ENCODE measurements at regions not wholly inside any gene's neighbourhood (a gene's known extent, or its start where the extent isn't known, plus 50 kb on each side); places are given as distances from the start of the nearest gene placed in this dataset.

DNA sequence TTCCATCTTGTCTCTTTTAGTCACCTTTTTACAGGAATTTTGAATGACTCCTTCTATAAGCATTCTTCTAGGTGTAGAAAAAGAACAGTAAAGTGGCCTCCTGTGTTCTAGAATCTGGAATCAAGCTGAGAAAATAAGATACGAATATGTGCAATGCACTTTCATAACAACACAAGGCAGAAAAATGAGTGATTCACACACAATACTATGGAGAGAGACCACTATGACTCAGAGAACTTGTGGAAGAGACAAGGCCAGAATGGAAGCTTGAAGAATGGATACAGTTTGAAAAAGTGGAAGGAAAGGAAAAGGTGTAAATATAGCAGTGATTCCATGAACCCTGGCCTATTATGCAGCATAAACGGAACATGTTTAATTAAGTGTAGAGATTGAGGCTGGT lies 57.1 kb upstream of the SAMSN1 start:
- TF ChIP-seq, protein P1, sequence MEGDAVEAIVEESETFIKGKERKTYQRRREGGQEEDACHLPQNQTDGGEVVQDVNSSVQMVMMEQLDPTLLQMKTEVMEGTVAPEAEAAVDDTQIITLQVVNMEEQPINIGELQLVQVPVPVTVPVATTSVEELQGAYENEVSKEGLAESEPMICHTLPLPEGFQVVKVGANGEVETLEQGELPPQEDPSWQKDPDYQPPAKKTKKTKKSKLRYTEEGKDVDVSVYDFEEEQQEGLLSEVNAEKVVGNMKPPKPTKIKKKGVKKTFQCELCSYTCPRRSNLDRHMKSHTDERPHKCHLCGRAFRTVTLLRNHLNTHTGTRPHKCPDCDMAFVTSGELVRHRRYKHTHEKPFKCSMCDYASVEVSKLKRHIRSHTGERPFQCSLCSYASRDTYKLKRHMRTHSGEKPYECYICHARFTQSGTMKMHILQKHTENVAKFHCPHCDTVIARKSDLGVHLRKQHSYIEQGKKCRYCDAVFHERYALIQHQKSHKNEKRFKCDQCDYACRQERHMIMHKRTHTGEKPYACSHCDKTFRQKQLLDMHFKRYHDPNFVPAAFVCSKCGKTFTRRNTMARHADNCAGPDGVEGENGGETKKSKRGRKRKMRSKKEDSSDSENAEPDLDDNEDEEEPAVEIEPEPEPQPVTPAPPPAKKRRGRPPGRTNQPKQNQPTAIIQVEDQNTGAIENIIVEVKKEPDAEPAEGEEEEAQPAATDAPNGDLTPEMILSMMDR (IDR thresholded peaks at IDR 0.05) = no peak
- Histone ChIP-seq H3K4me1 (ENCODE audit: insufficient read depth, low read length) (no peaks in the 10 kb centered on the region), H3K36me3 (ENCODE audit: insufficient read depth, low read length) (no peaks in the 10 kb centered on the region), H3K9me3 (ENCODE audit: control insufficient read depth in 1 of 2, insufficient read depth in 1 of 2, low read length in 2 of 2) (no peaks in the 10 kb centered on the region), H3K27ac (ENCODE audit: low read depth in 1 of 2, low read length in 2 of 2) (no peak overlapping the region), H3K4me3 (ENCODE audit: low read length) (no peak overlapping the region), H3K27me3 (ENCODE audit: control insufficient read depth in 1 of 2, insufficient read depth in 2 of 2, low read length in 2 of 2) (no peaks in the 10 kb centered on the region)
- intact Hi-C loops (cut with DNase I, micrococcal nuclease) = no loop called here
- Mint-ChIP-seq H3K27ac (no peak overlapping the region), H3K4me1 (ENCODE audit: low read depth) (peaks cover 25% of the 10 kb centered on the region), H3K9me3 (no peaks in the 10 kb centered on the region), H3K4me3 (peak overlapping the region; percentile 51), H3K36me3 (ENCODE audit: low read depth) (no peaks in the 10 kb centered on the region), H3K27me3 (no peaks in the 10 kb centered on the region)
- POLR2A ChIA-PET = interaction anchor here (0.6 to 2.0 kb wide), 7 partner anchors 7 to 399 kb away, joined by 3 to 10 read pairs (median 4); no protein-coding TSS in a partner anchor
- ATAC-seq (ENCODE audit: poor library complexity) (no peak), DNase-seq (no peak)
- CTCF ChIA-PET = interaction anchor here (1.2 kb wide), 1 partner anchor 25 kb away, joined by 3 read pairs; no protein-coding TSS in a partner anchor

DNA sequence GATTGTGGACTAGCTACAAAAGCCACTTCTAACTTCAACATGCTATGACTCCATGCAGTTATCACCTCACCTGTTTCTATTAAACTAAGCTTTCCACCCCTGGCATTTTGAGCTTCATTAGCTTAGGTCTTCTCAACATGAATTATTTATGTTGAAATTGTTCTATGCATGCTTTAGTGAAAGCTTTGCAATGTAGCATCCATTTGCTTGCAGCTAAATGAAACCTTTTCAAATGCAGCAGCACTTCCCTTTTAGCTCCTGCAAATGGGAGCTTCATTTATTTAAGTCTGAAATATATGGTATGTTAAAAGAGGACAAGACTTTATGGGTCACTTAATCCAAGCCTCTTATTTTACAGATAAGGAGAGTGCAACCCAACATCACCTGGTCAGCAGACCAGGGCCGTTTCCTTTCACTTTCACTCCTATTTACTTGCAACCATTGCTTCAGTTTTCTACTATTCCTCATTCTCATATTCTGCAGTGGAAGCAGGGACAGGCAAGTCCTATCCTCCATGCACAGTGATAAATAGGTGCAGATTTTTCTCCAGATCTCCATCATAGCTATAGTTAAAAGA lies 56.4 kb upstream of the SAMSN1 start:
- TF ChIP-seq, protein P1 (IDR thresholded peaks at IDR 0.05) = no peak
- H3K27me3 Mint-ChIP-seq = no peaks in the 10 kb centered on the region
- no peaks in the 10 kb centered on the region for H3K36me3 ChIP-seq (ENCODE audit: insufficient read depth, low read length)
- H3K4me3 ChIP-seq (ENCODE audit: low read length) = peak overlapping the region; percentile 37
- H3K36me3 Mint-ChIP-seq (ENCODE audit: low read depth) = no peaks in the 10 kb centered on the region
- ChIA-PET POLR2A (interaction anchor here (0.5 to 2.0 kb wide), 11 partner anchors 8 to 400 kb away, joined by 3 to 10 read pairs (median 4); no protein-coding TSS in a partner anchor), CTCF (interaction anchor here (1.2 kb wide), 1 partner anchor 25 kb away, joined by 3 read pairs; no protein-coding TSS in a partner anchor)
- intact Hi-C loops (cut with DNase I, micrococcal nuclease) = no loop called here
- peaks cover 25% of the 10 kb centered on the region for H3K4me1 Mint-ChIP-seq (ENCODE audit: low read depth)
- no peaks in the 10 kb centered on the region for H3K27me3 ChIP-seq (ENCODE audit: control insufficient read depth in 1 of 2, insufficient read depth in 2 of 2, low read length in 2 of 2)
- H3K9me3 ChIP-seq (ENCODE audit: control insufficient read depth in 1 of 2, insufficient read depth in 1 of 2, low read length in 2 of 2) = no peaks in the 10 kb centered on the region
- H3K27ac Mint-ChIP-seq = no peak overlapping the region
- H3K4me1 ChIP-seq (ENCODE audit: insufficient read depth, low read length) = no peaks in the 10 kb centered on the region
- ATAC-seq (ENCODE audit: poor library complexity) (no peak), DNase-seq (peak in 2 of 14 experiments; percentile 32 to 39)
- H3K27ac ChIP-seq (ENCODE audit: low read depth in 1 of 2, low read length in 2 of 2) = no peak overlapping the region
- H3K4me3 Mint-ChIP-seq = peak overlapping the region; percentile 51
- no peaks in the 10 kb centered on the region for H3K9me3 Mint-ChIP-seq

DNA sequence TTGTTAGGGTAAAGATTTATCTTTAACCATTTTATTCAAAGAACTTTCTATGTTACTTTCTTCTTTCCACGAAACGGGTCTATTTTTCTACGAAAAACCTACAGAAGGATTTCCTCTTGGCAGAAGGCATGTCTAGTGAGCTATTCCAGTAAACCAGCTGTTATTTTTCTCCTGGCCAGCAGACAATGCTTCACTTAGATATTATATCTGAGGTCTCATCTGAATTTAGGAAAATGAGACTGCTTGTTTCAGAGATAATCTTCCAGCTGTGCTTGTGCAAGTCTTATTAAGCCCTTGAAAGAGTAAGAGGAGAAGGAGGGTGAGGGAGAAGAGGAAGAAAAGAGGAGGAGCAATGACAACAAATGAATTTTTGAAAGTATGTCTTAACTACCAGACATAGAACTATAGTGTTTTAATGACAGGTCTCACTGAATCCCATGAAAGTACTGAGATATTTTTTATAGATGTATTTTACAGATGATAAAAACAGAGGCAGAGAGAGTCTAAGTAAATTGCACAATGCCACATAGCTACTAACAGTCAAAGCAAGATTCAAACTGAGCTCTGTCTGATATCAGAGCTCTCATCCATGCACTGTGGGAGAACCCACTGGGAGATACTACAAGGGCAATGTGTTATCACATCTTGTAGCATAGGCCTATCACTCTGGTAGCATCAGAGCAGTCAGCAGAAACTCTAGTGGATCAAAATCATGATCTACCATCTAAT lies 54.6 kb upstream of the SAMSN1 start:
- Mint-ChIP-seq H3K9me3 (peaks cover 3% of the 10 kb centered on the region), H3K27me3 (no peaks in the 10 kb centered on the region), H3K36me3 (ENCODE audit: low read depth) (no peaks in the 10 kb centered on the region), H3K4me1 (ENCODE audit: low read depth) (peaks cover 25% of the 10 kb centered on the region), H3K27ac (no peak overlapping the region), H3K4me3 (no peak overlapping the region)
- no peak overlapping the region for H3K27ac ChIP-seq (ENCODE audit: low read depth in 1 of 2, low read length in 2 of 2)
- no peaks in the 10 kb centered on the region for H3K4me1 ChIP-seq (ENCODE audit: insufficient read depth, low read length)
- no peaks in the 10 kb centered on the region for H3K27me3 ChIP-seq (ENCODE audit: control insufficient read depth in 1 of 2, insufficient read depth in 2 of 2, low read length in 2 of 2)
- no peak for ATAC-seq (ENCODE audit: poor library complexity)
- no peak overlapping the region for H3K4me3 ChIP-seq (ENCODE audit: low read length)
- H3K9me3 ChIP-seq (ENCODE audit: control insufficient read depth in 1 of 2, insufficient read depth in 1 of 2, low read length in 2 of 2) = peaks cover 0 to 6% of the 10 kb centered on the region in 2 experiments
- POLR2A ChIA-PET = no interaction called here
- TF ChIP-seq, protein P1 (IDR thresholded peaks at IDR 0.05) = no peak
- no peaks in the 10 kb centered on the region for H3K36me3 ChIP-seq (ENCODE audit: insufficient read depth, low read length)
- intact Hi-C loops (cut with DNase I, micrococcal nuclease) = no loop called here
- CTCF ChIA-PET = interaction anchor here (0.9 kb wide), 1 partner anchor 137 kb away, joined by 3 read pairs; no protein-coding TSS in a partner anchor
- DNase-seq = no peak
